Neuronal stem cell (in vitro differentiated cells): ENCODE measurements at regions not wholly inside any gene's neighbourhood (a gene's known extent, or its start where the extent isn't known, plus 50 kb on each side); places are given as distances from the start of the nearest gene placed in this dataset.

Source experiments
- DNase-seq: peaks from one replicate; pipeline ENCODE4 v3.0.0-alpha.2; 2013; ENCODE audit warnings: low spot score
- H2AFZ ChIP-seq: one replicate; pipeline ENCODE4 v1.6.1; 2013; ENCODE audit warnings: mild to moderate bottlenecking, low read length, inconsistent platforms
- H2AK5ac ChIP-seq: 2 replicates; pipeline ENCODE4 v1.6.1; 2013; ENCODE audit warnings: low read depth, mild to moderate bottlenecking, inconsistent platforms, low read length, moderate library complexity, mixed read lengths
- H2BK120ac ChIP-seq: 2 replicates; pipeline ENCODE4 v1.6.1; 2013; ENCODE audit warnings: low read depth, mild to moderate bottlenecking, inconsistent platforms, low read length, moderate library complexity, mixed read lengths
- H2BK12ac ChIP-seq: one replicate; pipeline ENCODE4 v1.6.1; 2013; ENCODE audit warnings: low read length, inconsistent platforms
- H2BK15ac ChIP-seq: 2 replicates; pipeline ENCODE4 v1.6.1; 2013; ENCODE audit warnings: mild to moderate bottlenecking, low read length, inconsistent platforms, mixed read lengths
- H2BK5ac ChIP-seq: one replicate; pipeline ENCODE4 v1.6.1; 2013; ENCODE audit warnings: inconsistent platforms, mild to moderate bottlenecking, low read length, moderate library complexity
- H3K14ac ChIP-seq: one replicate; pipeline ENCODE4 v1.6.1; 2013; ENCODE audit warnings: low read length, inconsistent platforms
- H3K18ac ChIP-seq: 2 replicates; pipeline ENCODE4 v1.6.1; 2013; ENCODE audit warnings: low read length, inconsistent platforms
- H3K23ac ChIP-seq: 2 replicates; pipeline ENCODE4 v1.6.1; 2013; ENCODE audit warnings: low read depth, mild to moderate bottlenecking, mixed read lengths, low read length, inconsistent platforms; ENCODE audit not compliant: poor library complexity
- H3K27ac ChIP-seq: replicated peaks from 3 replicates; pipeline ENCODE4 v1.5.1; 2013; ENCODE audit warnings: low read length, inconsistent platforms
- H3K27me3 ChIP-seq, 3 experiments: 2 replicates each; pipeline ENCODE4 v1.6.1; 2013; ENCODE audit warnings: low read length in 3 of 3, mild to moderate bottlenecking in 2 of 3, inconsistent platforms in 1 of 3, low read depth in 1 of 3, mixed read lengths in 1 of 3, moderate library complexity in 1 of 3; ENCODE audit not compliant: control insufficient read depth in 3 of 3, insufficient read depth in 3 of 3
- H3K36me3 ChIP-seq, 2 donors: replicated peaks in 1 of 2; 2 replicates each; pipeline ENCODE4 v1.6.1; 2013; ENCODE audit warnings: low read length in 2 of 2; ENCODE audit not compliant: control insufficient read depth in 2 of 2, insufficient read depth in 2 of 2
- H3K4ac ChIP-seq: 2 replicates; pipeline ENCODE4 v1.6.1; 2013; ENCODE audit warnings: inconsistent platforms, mild to moderate bottlenecking, low read length, moderate library complexity
- H3K4me1 ChIP-seq, 2 donors: 1 replicate in 1 of 2; 2 replicates in 1 of 2; pipeline ENCODE4 v1.6.1; 2013; ENCODE audit warnings: low read length in 2 of 2, low read depth in 1 of 2; ENCODE audit not compliant: control insufficient read depth in 2 of 2, insufficient read depth in 1 of 2
- H3K4me2 ChIP-seq: one replicate; pipeline ENCODE4 v1.6.1; 2013; ENCODE audit warnings: mild to moderate bottlenecking, low read length, inconsistent platforms; ENCODE audit not compliant: insufficient read depth, poor library complexity, severe bottlenecking
- H3K4me3 ChIP-seq, 2 donors: 2 replicates each; pipeline ENCODE4 v1.5.1; 2013; ENCODE audit warnings: low read length in 2 of 2, mild to moderate bottlenecking in 2 of 2, inconsistent platforms in 1 of 2, moderate library complexity in 1 of 2
- H3K79me1 ChIP-seq: one replicate; pipeline ENCODE4 v1.6.1; 2013; ENCODE audit warnings: low read depth, mild to moderate bottlenecking, inconsistent platforms, low read length, moderate library complexity
- H3K9ac ChIP-seq: one replicate; pipeline ENCODE4 v1.6.1; 2013; ENCODE audit warnings: mild to moderate bottlenecking, low read depth, low read length, inconsistent platforms; ENCODE audit not compliant: poor library complexity
- H3K9me3 ChIP-seq, 2 donors: replicated peaks in 1 of 2; 2 replicates each; pipeline versions ENCODE3 to v1.6.1; 2013; ENCODE audit warnings: low read length in 2 of 2, mild to moderate bottlenecking in 2 of 2, inconsistent platforms in 1 of 2, low read depth in 1 of 2, mixed read lengths in 1 of 2, moderate library complexity in 1 of 2; ENCODE audit not compliant: control insufficient read depth in 2 of 2, insufficient read depth in 1 of 2
- H4K8ac ChIP-seq: one replicate; pipeline ENCODE4 v1.6.1; 2013; ENCODE audit warnings: low read depth, mild to moderate bottlenecking, inconsistent platforms, low read length, moderate library complexity
- H4K91ac ChIP-seq: one replicate; pipeline ENCODE4 v1.6.1; 2013; ENCODE audit warnings: low read length, low read depth, mild to moderate bottlenecking, inconsistent platforms; ENCODE audit not compliant: poor library complexity
- WGBS, 2 donors: extraction: QIAGEN DNeasy Blood & Tissue Kit; methylation state at CpG; one replicate each; pipeline ENCODE4 v1.1.7; 2013; ENCODE audit warnings: missing lambda C conversion rate in 2 of 2, mixed read lengths in 1 of 2; ENCODE audit not compliant: insufficient read length in 2 of 2, insufficient replicate concordance in 1 of 2; ENCODE audit errors: extremely low coverage in 2 of 2; 5-methylcytosine and 5-hydroxymethylcytosine counted together

DNA sequence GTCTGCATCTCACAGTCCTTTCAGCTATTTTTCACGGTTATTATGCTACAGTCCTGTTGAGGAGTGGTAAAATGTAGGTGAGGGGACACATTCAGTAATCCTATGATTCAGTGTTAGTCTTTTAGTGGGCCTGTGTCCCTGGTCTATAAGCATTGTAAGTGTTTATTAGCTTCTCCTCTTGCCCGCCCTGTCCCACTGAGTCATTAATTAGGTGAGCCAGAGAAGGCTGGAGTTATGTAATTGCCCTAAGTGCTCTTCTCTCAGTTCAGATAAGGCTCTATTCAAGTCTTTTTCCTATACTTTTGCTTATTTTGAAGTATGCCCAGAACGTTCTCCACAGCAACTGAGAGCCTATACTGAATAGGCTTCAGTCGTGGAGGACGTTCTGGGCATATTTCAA is 76.3 kb upstream of the ZRANB2 start:
- Histone ChIP-seq H3K9me3 (no peaks in the 10 kb centered on the region), H3K18ac (no peak overlapping the region), H3K79me1 (no peaks in the 10 kb centered on the region), H4K91ac (no peak overlapping the region), H3K14ac (no peak overlapping the region), H3K4me1 (peaks cover 0 to 3% of the 10 kb centered on the region in 2 donors), H2BK5ac (no peak overlapping the region), H3K27me3 (peaks cover 0 to 2% (median 0%) of the 10 kb centered on the region in 3 experiments), H3K23ac (no peak overlapping the region), H3K4me3 (no peak overlapping the region), H3K9ac (no peak overlapping the region), H2AFZ (no peak overlapping the region), H2BK15ac (no peak overlapping the region), H3K4me2 (no peak overlapping the region), H3K27ac (no peak overlapping the region), H2BK120ac (no peak overlapping the region), H3K4ac (no peak overlapping the region), H2AK5ac (no peak overlapping the region), H2BK12ac (no peak overlapping the region), H3K36me3 (no peaks in the 10 kb centered on the region), H4K8ac (no peak overlapping the region)
- no CpG with 5 or more reads among the region's 5 CpGs for WGBS, 2 donors
- no peak for DNase-seq

DNA sequence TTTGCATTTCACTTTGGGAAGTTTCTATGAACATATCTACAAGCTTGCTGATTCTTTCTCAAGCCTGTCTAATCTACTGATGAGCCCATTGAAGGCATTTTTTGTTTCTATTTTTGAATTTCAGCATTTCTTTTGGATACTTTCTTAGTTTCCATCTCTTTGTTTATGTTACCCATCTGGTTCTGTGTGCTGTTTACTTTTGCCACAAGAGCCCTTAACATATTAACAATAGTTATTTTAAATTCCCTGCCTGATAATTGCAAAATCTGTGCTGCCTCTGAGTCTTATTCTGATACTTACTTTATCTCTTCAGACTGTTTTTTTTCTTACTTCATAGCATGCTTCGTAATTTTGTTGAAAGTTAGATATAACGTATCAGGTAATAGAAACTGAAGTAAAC is 75.8 kb upstream of the ZRANB2 start:
- Histone ChIP-seq H3K27ac (no peak overlapping the region), H4K8ac (no peak overlapping the region), H3K4me1 (peaks cover 0 to 3% of the 10 kb centered on the region in 2 donors), H2AFZ (no peak overlapping the region), H3K27me3 (peaks cover 0 to 2% (median 0%) of the 10 kb centered on the region in 3 experiments), H2BK5ac (no peak overlapping the region), H2BK120ac (no peak overlapping the region), H2BK15ac (no peak overlapping the region), H3K14ac (no peak overlapping the region), H3K79me1 (no peaks in the 10 kb centered on the region), H3K18ac (no peak overlapping the region), H2BK12ac (no peak overlapping the region), H3K4me2 (no peak overlapping the region), H3K36me3 (no peaks in the 10 kb centered on the region), H3K4ac (no peak overlapping the region), H3K9ac (no peak overlapping the region), H2AK5ac (no peak overlapping the region), H3K23ac (no peak overlapping the region), H3K9me3 (no peaks in the 10 kb centered on the region), H4K91ac (no peak overlapping the region), H3K4me3 (no peak overlapping the region)
- WGBS, 2 donors = no CpG with 5 or more reads among the region's 2 CpGs
- no peak for DNase-seq

DNA sequence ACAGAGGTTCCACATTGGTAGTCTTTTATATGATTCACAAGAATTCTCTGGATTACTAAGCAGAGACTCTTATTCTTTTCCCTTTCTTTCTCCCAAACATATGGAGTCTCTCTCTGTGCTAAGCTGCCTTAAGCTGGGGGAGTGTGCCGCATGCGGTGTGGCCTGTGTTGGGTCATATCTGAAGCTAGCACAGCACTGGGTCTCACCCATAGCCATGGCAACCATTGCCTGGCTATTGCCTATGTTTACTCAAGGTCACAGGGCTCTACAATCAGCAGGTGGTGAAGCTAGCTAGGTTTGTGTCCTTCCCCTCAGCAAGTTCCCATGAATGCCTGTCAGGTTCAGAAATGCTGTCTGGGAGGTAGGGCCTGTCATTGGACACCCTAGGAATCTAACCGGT is 73.6 kb upstream of the ZRANB2 start:
- no peak overlapping the region for H3K4ac ChIP-seq
- H3K23ac ChIP-seq = no peak overlapping the region
- no peak overlapping the region for H3K4me3 ChIP-seq
- H3K36me3 ChIP-seq = no peaks in the 10 kb centered on the region
- no peak overlapping the region for H2BK5ac ChIP-seq
- no peak overlapping the region for H3K18ac ChIP-seq
- no peak overlapping the region for H3K4me2 ChIP-seq
- no peak overlapping the region for H4K8ac ChIP-seq
- H2BK120ac ChIP-seq = no peak overlapping the region
- H3K27ac ChIP-seq = no peak overlapping the region
- no peak overlapping the region for H3K9ac ChIP-seq
- H2AFZ ChIP-seq = no peak overlapping the region
- no peak overlapping the region for H4K91ac ChIP-seq
- H3K9me3 ChIP-seq = no peaks in the 10 kb centered on the region
- no peak overlapping the region for H2BK15ac ChIP-seq
- WGBS, 2 donors = no CpG with 5 or more reads among the region's 3 CpGs
- no peak for DNase-seq
- H2BK12ac ChIP-seq = no peak overlapping the region
- no peak overlapping the region for H3K14ac ChIP-seq
- H3K4me1 ChIP-seq = peaks cover 0 to 3% of the 10 kb centered on the region in 2 donors
- no peak overlapping the region for H2AK5ac ChIP-seq
- H3K27me3 ChIP-seq = peaks cover 0 to 2% (median 0%) of the 10 kb centered on the region in 3 experiments
- no peaks in the 10 kb centered on the region for H3K79me1 ChIP-seq

DNA sequence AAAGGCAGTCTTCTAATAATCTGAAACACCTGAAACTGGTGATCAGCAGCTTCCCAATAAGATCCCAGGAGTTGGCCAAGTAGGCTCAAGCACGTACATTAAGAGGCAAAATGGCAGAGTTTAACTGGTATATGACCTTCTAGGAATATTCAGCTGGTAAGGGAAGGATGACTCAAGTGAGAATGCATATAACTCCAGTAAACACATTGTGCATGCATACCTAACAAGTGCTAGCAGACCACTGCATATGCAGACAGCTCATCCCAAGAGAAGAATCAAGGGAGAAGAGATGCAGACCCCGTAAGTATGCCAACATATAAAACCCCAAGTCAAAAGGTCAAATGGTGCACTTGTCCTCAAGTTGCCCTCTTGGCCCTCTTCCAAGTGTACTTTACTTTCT is 73.0 kb upstream of the ZRANB2 start:
- Histone ChIP-seq H3K36me3 (no peaks in the 10 kb centered on the region), H2AFZ (no peak overlapping the region), H3K18ac (no peak overlapping the region), H4K8ac (no peak overlapping the region), H3K4me2 (no peak overlapping the region), H3K14ac (no peak overlapping the region), H3K23ac (no peak overlapping the region), H2AK5ac (no peak overlapping the region), H3K27me3 (peaks cover 0 to 2% (median 0%) of the 10 kb centered on the region in 3 experiments), H3K4me3 (no peak overlapping the region), H3K27ac (no peak overlapping the region), H2BK5ac (no peak overlapping the region), H4K91ac (no peak overlapping the region), H3K9me3 (no peaks in the 10 kb centered on the region), H3K79me1 (no peaks in the 10 kb centered on the region), H3K9ac (no peak overlapping the region), H2BK12ac (no peak overlapping the region), H2BK120ac (no peak overlapping the region), H2BK15ac (no peak overlapping the region), H3K4ac (no peak overlapping the region), H3K4me1 (peaks cover 0 to 3% of the 10 kb centered on the region in 2 donors)
- no peak for DNase-seq
- WGBS, 2 donors = no CpG with 5 or more reads among the region's 2 CpGs
